Esophagus muscularis mucosa (tissue), 3 donors: ENCODE measurements at regions not wholly inside any gene's neighbourhood (a gene's known extent, or its start where the extent isn't known, plus 50 kb on each side); places are given as distances from the start of the nearest gene placed in this dataset.

Experiments used
- CTCF ChIP-seq, 3 experiments: fragments of 200-600 bp in 2 of 3; fragments of 450-650 bp in 1 of 3; sonication (generic) in 2 of 3; IDR thresholded peaks; one replicate each; pipeline ENCODE4 v1.5.1; 2017 to 2019; ENCODE audit warnings: antibody characterized with exemption in 3 of 3, mild to moderate bottlenecking in 2 of 3, moderate library complexity in 1 of 3
- POLR2A ChIP-seq: fragments of 450-650 bp; IDR thresholded peaks from one replicate; pipeline ENCODE4 v1.6.1; 2017; ENCODE audit warnings: antibody characterized with exemption, moderate library complexity, mild to moderate bottlenecking, low read depth

GRCh38 chr16:87138316-87138715, 178.9 kb downstream of the C16orf95 start:
- no peak for TF ChIP-seq CTCF (IDR thresholded peaks at IDR 0.05)
- no peak for TF ChIP-seq POLR2A
